Tibial nerve (tissue), 4 donors: ENCODE measurements at regions not wholly inside any gene's neighbourhood (a gene's known extent, or its start where the extent isn't known, plus 50 kb on each side); places are given as distances from the start of the nearest gene placed in this dataset.

Experiments used
- DNase-seq, 2 donors: peaks; one replicate each; pipeline ENCODE4 v3.0.0-alpha.2; 2019; ENCODE audit warnings: low spot score in 2 of 2
- H3K27ac ChIP-seq, 4 donors: fragments of 200-600 bp; sonication (generic) in 3 of 4; one replicate each; pipeline ENCODE4 v1.5.1; 2017 to 2019; ENCODE audit warnings: mild to moderate bottlenecking in 1 of 4
- H3K27me3 ChIP-seq, 2 donors: fragments of 200-600 bp; sonication (generic) in 1 of 2; one replicate each; pipeline versions ENCODE4 v1.5.1 to v1.6.0; 2017 to 2019
- H3K36me3 ChIP-seq, 3 donors: fragments of 200-600 bp; sonication (generic); one replicate each; pipeline ENCODE4 v1.5.1; 2018 to 2019
- H3K4me1 ChIP-seq, 4 donors: fragments of 200-600 bp; sonication (generic) in 3 of 4; one replicate each; pipeline ENCODE4 v1.5.1; 2017 to 2019
- H3K4me3 ChIP-seq, 4 donors: fragments of 200-600 bp; sonication (generic) in 3 of 4; one replicate each; pipeline ENCODE4 v1.5.1; 2017 to 2019; ENCODE audit warnings: mild to moderate bottlenecking in 1 of 4, moderate library complexity in 1 of 4
- H3K9me3 ChIP-seq, 4 donors: fragments of 200-600 bp; sonication (generic) in 3 of 4; one replicate each; pipeline ENCODE4 v1.5.1; 2017 to 2019
- CTCF ChIP-seq, 5 experiments: fragments of 200-600 bp in 3 of 5; fragments of 450-650 bp in 2 of 5; sonication (generic) in 3 of 5; IDR thresholded peaks; one replicate each; pipeline ENCODE4 v1.5.1; 2016 to 2019; ENCODE audit warnings: antibody characterized with exemption in 5 of 5, mild to moderate bottlenecking in 3 of 5, moderate library complexity in 2 of 5
- EP300 ChIP-seq, 2 donors: sonication (generic); formaldehyde crosslinking; IDR thresholded peaks; one replicate each; pipeline ENCODE4 v1.6.1; 2017; ENCODE audit warnings: antibody characterized with exemption in 2 of 2, mild to moderate bottlenecking in 1 of 2
- POLR2A ChIP-seq, 2 donors: fragments of 450-650 bp; IDR thresholded peaks; one replicate each; pipeline ENCODE4 v1.6.1; 2017; ENCODE audit warnings: antibody characterized with exemption in 2 of 2, mild to moderate bottlenecking in 2 of 2, moderate library complexity in 2 of 2
- WGBS, 2 donors: methylation state at CpG; one replicate each; pipeline ENCODE4 v1.1.5; 2018; 5-methylcytosine and 5-hydroxymethylcytosine counted together

- Histone ChIP-seq H3K36me3 (no peaks in the 10 kb centered on the region), H3K4me1 (peaks cover 0 to 12% (median 3%) of the 10 kb centered on the region in 4 donors), H3K4me3 (peak overlapping the region in 2 of 4 donors; percentile 12 to 38), H3K27me3 (no peaks in the 10 kb centered on the region), H3K27ac (peak overlapping the region; percentile 42 to 86 (median 76)), H3K9me3 (no peaks in the 10 kb centered on the region)
- WGBS, 2 donors: 47 to 48% methylated on average over 12 of the region's 12 CpGs
- DNase-seq: no peak
- TF ChIP-seq CTCF (IDR thresholded peaks at IDR 0.05) (no peak), EP300 (IDR thresholded peaks at IDR 0.05) (peak in 1 of 2 donors; percentile 93), POLR2A (IDR thresholded peaks at IDR 0.05) (peak in 1 of 2 donors; percentile 18)
These were observed 279.7 kb upstream of the FIGN start for GRCh38 chr2:164015328-164016123.

- WGBS, 2 donors: 50 to 63% methylated on average over 1 of the region's 1 CpG
- peak overlapping the region; percentile 42 to 86 (median 66) for H3K27ac ChIP-seq
- H3K36me3 ChIP-seq: no peaks in the 10 kb centered on the region
- no peaks in the 10 kb centered on the region for H3K9me3 ChIP-seq
- H3K27me3 ChIP-seq: no peaks in the 10 kb centered on the region
- TF ChIP-seq CTCF (IDR thresholded peaks at IDR 0.05) (no peak), EP300 (IDR thresholded peaks at IDR 0.05) (no peak), POLR2A (IDR thresholded peaks at IDR 0.05) (no peak)
- peaks cover 0 to 12% (median 3%) of the 10 kb centered on the region in 4 donors for H3K4me1 ChIP-seq
- peak overlapping the region; percentile 1 to 38 (median 10) for H3K4me3 ChIP-seq
- DNase-seq: no peak
These were observed 279.0 kb upstream of the FIGN start for GRCh38 chr2:164014791-164015190.

- TF ChIP-seq CTCF (IDR thresholded peaks at IDR 0.05): no peak
- TF ChIP-seq POLR2A (IDR thresholded peaks at IDR 0.05): peak in 1 of 2 donors; percentile 6
- peak; percentile 20 to 91 for TF ChIP-seq EP300 (IDR thresholded peaks at IDR 0.05)
- no peaks in the 10 kb centered on the region for H3K36me3 ChIP-seq
- H3K4me3 ChIP-seq: peak overlapping the region in 3 of 4 donors; percentile 8 to 38 (median 8)
- no peaks in the 10 kb centered on the region for H3K27me3 ChIP-seq
- peaks cover 0 to 12% (median 3%) of the 10 kb centered on the region in 4 donors for H3K4me1 ChIP-seq
- DNase-seq: no peak
- 47 to 52% methylated on average over 11 of the region's 11 CpGs for WGBS, 2 donors
- no peaks in the 10 kb centered on the region for H3K9me3 ChIP-seq
- peak overlapping the region; percentile 42 to 86 (median 66) for H3K27ac ChIP-seq
These were observed 278.4 kb upstream of the FIGN start for GRCh38 chr2:164014068-164014731.

GRCh38 chr2:164012581-164012980 lies 276.8 kb upstream of the FIGN start:
- Histone ChIP-seq H3K4me3 (no peak overlapping the region), H3K4me1 (peaks cover 0 to 12% (median 3%) of the 10 kb centered on the region in 4 donors), H3K27ac (peak overlapping the region in 3 of 4 donors; percentile 64 to 86 (median 82)), H3K27me3 (no peaks in the 10 kb centered on the region), H3K36me3 (no peaks in the 10 kb centered on the region), H3K9me3 (no peaks in the 10 kb centered on the region)
- 79 to 84% methylated on average over 3 of the region's 3 CpGs for WGBS, 2 donors
- no peak for TF ChIP-seq EP300 (IDR thresholded peaks at IDR 0.05)
- no peak for TF ChIP-seq CTCF (IDR thresholded peaks at IDR 0.05)
- no peak for TF ChIP-seq POLR2A (IDR thresholded peaks at IDR 0.05)
- no peak for DNase-seq
